B cell (primary cell): ENCODE measurements at regions not wholly inside any gene's neighbourhood (a gene's known extent, or its start where the extent isn't known, plus 50 kb on each side); places are given as distances from the start of the nearest gene placed in this dataset.

Experiments used
- ATAC-seq: fragments of 200-7000 bp; cut with Tn5 transposase; one replicate; pipeline ENCODE4 v1.10.0; 2021; ENCODE audit warnings: low read depth, mild to moderate bottlenecking, moderate number of reproducible peaks, moderate library complexity
- CTCF ChIA-PET: fragments of 350-600 bp; sonication (Branson Sonifier 250); formaldehyde crosslinking; loops from one replicate; lab custom pipeline; 2021; ENCODE audit warnings: antibody characterized with exemption, inconsistent platforms; lab: Charles Lee
- POLR2A ChIA-PET: fragments of 350-600 bp; sonication (Branson Sonifier 250); formaldehyde crosslinking; loops from one replicate; lab custom pipeline; 2021; ENCODE audit warnings: antibody characterized with exemption; lab: Charles Lee
- DNase-seq: peaks from one replicate; pipeline ENCODE4 v3.0.0; 2013
- H2AFZ ChIP-seq: 2 replicates; pipeline ENCODE4 v1.6.1; 2012; ENCODE audit warnings: mild to moderate bottlenecking, low read depth, low read length; ENCODE audit not compliant: insufficient read depth, poor library complexity, severe bottlenecking
- H3K27ac ChIP-seq, 2 donors: 1 replicate in 1 of 2; 2 replicates in 1 of 2; pipeline ENCODE4 v1.5.1; 2012 to 2013; ENCODE audit warnings: low read length in 2 of 2, mild to moderate bottlenecking in 2 of 2, moderate library complexity in 1 of 2
- H3K27me3 ChIP-seq, 4 experiments: fragments of 200-600 bp in 1 of 4; sonication (generic) in 1 of 4; replicated peaks in 1 of 4; 1 replicate in 2 of 4; 2 replicates in 2 of 4; pipeline versions ENCODE4 v1.6.1 to v1.7.0; 2013 to 2016; ENCODE audit warnings: low read length in 3 of 4, mild to moderate bottlenecking in 2 of 4, mixed read lengths in 1 of 4, moderate library complexity in 1 of 4; ENCODE audit not compliant: insufficient read depth in 4 of 4, control insufficient read depth in 3 of 4; ENCODE audit errors: control extremely low read depth in 1 of 4
- H3K36me3 ChIP-seq, 2 experiments: replicated peaks in 1 of 2; 1 replicate in 1 of 2; 2 replicates in 1 of 2; pipeline versions ENCODE4 v1.6.1 to v1.7.1; 2013; ENCODE audit warnings: low read length in 1 of 2; ENCODE audit not compliant: insufficient read depth in 2 of 2, control insufficient read depth in 1 of 2; ENCODE audit errors: control extremely low read depth in 1 of 2, extremely low read depth in 1 of 2
- H3K4me1 ChIP-seq, 2 donors: fragments of 200-600 bp in 1 of 2; sonication (generic) in 1 of 2; 1 replicate in 1 of 2; 2 replicates in 1 of 2; pipeline versions ENCODE4 v1.5.1 to v1.6.1; 2013 to 2017; ENCODE audit warnings: low read length in 2 of 2; ENCODE audit not compliant: control insufficient read depth in 2 of 2, insufficient read depth in 2 of 2
- H3K4me2 ChIP-seq: replicated peaks from 2 replicates; pipeline ENCODE3; 2012; ENCODE audit warnings: mild to moderate bottlenecking, low read depth, low read length; ENCODE audit not compliant: poor library complexity, severe bottlenecking
- H3K4me3 ChIP-seq, 5 experiments: fragments of 200-600 bp in 1 of 5; sonication (generic) in 1 of 5; 1 replicate in 3 of 5; 2 replicates in 2 of 5; pipeline versions ENCODE4 v1.5.1 to v1.7.0; 2011 to 2016; ENCODE audit warnings: low read length in 4 of 5, mild to moderate bottlenecking in 4 of 5, low read depth in 2 of 5, control low read depth in 1 of 5, moderate library complexity in 1 of 5; ENCODE audit not compliant: insufficient read depth in 1 of 5; ENCODE audit errors: control extremely low read depth in 1 of 5, extremely low read depth in 1 of 5
- H3K79me2 ChIP-seq: fragments of 200-600 bp; sonication (generic); one replicate; pipeline ENCODE4 v1.6.0; 2016; ENCODE audit warnings: low read length; ENCODE audit not compliant: control insufficient read depth, insufficient read depth
- H3K9ac ChIP-seq: fragments of 200-600 bp; sonication (generic); 2 replicates; pipeline ENCODE4 v1.6.1; 2017; ENCODE audit warnings: mild to moderate bottlenecking, low read length, moderate library complexity
- H3K9me3 ChIP-seq, 3 donors: one replicate each; pipeline versions ENCODE4 v1.6.1 to v1.7.1; 2013; ENCODE audit warnings: low read length in 2 of 3; ENCODE audit not compliant: control insufficient read depth in 2 of 3, insufficient read depth in 1 of 3; ENCODE audit errors: control extremely low read depth in 1 of 3
- H4K20me1 ChIP-seq: 2 replicates; pipeline ENCODE4 v1.6.0; 2012; ENCODE audit warnings: mild to moderate bottlenecking, low read length; ENCODE audit not compliant: insufficient read depth, control insufficient read depth, poor library complexity, severe bottlenecking
- H3K27ac Mint-ChIP-seq: one replicate; pipeline ENCODE4 v1.8.0; 2021; ENCODE audit warnings: mixed read lengths
- H3K27me3 Mint-ChIP-seq: one replicate; pipeline ENCODE4 v1.8.0; 2021; ENCODE audit warnings: mixed read lengths
- H3K4me1 Mint-ChIP-seq: one replicate; pipeline ENCODE4 v1.8.0; 2021; ENCODE audit warnings: mixed read lengths
- H3K4me3 Mint-ChIP-seq: one replicate; pipeline ENCODE4 v1.8.0; 2021; ENCODE audit warnings: mixed read lengths
- H3K9me3 Mint-ChIP-seq: one replicate; pipeline ENCODE4 v1.8.0; 2022; ENCODE audit warnings: mixed read lengths; ENCODE audit not compliant: insufficient read depth
- EZH2 ChIP-seq: IDR thresholded peaks from 2 replicates; pipeline ENCODE4 v1.6.1; 2012; ENCODE audit warnings: borderline replicate concordance, low read depth, mild to moderate bottlenecking, moderate library complexity, low read length; ENCODE audit not compliant: insufficient read depth, poor library complexity, severe bottlenecking
- WGBS: methylation state at CpG from one replicate; pipeline ENCODE4 v1.1.5; 2013; ENCODE audit warnings: missing lambda C conversion rate; ENCODE audit not compliant: insufficient coverage; 5-methylcytosine and 5-hydroxymethylcytosine counted together
- intact Hi-C: fragments of 100-400 bp; cut with micrococcal nuclease; formaldehyde crosslinking; loops from one replicate; pipeline ENCODE4 v1.10.0; 2022
- TF ChIP-seq, protein P1 (sequence below): fragments of 200-600 bp; IDR thresholded peaks from one replicate; pipeline ENCODE4 v1.8.0; 2022; ENCODE audit warnings: antibody characterized with exemption, mild to moderate bottlenecking

DNA sequence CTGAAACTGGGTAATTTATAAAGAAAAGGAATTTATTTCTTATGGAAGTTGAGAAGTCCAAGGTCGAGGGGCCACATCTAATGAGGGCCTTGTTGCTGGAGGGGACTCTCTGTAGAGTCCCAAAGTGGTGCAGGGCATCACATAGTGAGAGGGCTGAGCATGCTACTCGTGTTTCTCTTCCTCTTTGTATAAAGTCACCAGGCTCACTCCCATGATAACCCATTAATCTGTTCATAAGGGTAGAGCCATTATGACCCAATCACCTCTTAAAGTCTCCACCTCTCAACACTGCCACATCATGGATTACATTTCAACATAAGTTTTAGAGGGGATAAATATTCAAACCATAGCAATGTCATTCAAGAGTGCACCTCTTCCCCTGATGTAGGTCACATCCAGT is 79.1 kb upstream of the ATP2B1 start:
- Histone ChIP-seq H3K9ac (no peak overlapping the region), H3K79me2 (no peaks in the 10 kb centered on the region), H3K4me1 (peaks cover 17 to 21% of the 10 kb centered on the region in 2 donors), H4K20me1 (no peaks in the 10 kb centered on the region), H2AFZ (no peak overlapping the region), H3K4me3 (no peak overlapping the region), H3K36me3 (no peaks in the 10 kb centered on the region), H3K27me3 (no peaks in the 10 kb centered on the region), H3K4me2 (no peak overlapping the region), H3K27ac (no peak overlapping the region), H3K9me3 (peaks cover 0 to 28% (median 17%) of the 10 kb centered on the region in 3 donors)
- Mint-ChIP-seq H3K27me3 (no peaks in the 10 kb centered on the region), H3K27ac (no peak overlapping the region), H3K9me3 (peaks cover 4% of the 10 kb centered on the region), H3K4me1 (peaks cover 38% of the 10 kb centered on the region), H3K4me3 (no peak overlapping the region)
- WGBS = 70% methylated on average over 2 of the region's 2 CpGs
- no peak for DNase-seq
- intact Hi-C loops = loop anchor here (2.0 kb wide), 1 partner anchor 27 kb away; no protein-coding TSS in a partner anchor
- TF ChIP-seq, protein P1, sequence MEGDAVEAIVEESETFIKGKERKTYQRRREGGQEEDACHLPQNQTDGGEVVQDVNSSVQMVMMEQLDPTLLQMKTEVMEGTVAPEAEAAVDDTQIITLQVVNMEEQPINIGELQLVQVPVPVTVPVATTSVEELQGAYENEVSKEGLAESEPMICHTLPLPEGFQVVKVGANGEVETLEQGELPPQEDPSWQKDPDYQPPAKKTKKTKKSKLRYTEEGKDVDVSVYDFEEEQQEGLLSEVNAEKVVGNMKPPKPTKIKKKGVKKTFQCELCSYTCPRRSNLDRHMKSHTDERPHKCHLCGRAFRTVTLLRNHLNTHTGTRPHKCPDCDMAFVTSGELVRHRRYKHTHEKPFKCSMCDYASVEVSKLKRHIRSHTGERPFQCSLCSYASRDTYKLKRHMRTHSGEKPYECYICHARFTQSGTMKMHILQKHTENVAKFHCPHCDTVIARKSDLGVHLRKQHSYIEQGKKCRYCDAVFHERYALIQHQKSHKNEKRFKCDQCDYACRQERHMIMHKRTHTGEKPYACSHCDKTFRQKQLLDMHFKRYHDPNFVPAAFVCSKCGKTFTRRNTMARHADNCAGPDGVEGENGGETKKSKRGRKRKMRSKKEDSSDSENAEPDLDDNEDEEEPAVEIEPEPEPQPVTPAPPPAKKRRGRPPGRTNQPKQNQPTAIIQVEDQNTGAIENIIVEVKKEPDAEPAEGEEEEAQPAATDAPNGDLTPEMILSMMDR = no peak
- TF ChIP-seq EZH2 = no peak
- POLR2A ChIA-PET = no interaction called here
- CTCF ChIA-PET = no interaction called here
- ATAC-seq = no peak

DNA sequence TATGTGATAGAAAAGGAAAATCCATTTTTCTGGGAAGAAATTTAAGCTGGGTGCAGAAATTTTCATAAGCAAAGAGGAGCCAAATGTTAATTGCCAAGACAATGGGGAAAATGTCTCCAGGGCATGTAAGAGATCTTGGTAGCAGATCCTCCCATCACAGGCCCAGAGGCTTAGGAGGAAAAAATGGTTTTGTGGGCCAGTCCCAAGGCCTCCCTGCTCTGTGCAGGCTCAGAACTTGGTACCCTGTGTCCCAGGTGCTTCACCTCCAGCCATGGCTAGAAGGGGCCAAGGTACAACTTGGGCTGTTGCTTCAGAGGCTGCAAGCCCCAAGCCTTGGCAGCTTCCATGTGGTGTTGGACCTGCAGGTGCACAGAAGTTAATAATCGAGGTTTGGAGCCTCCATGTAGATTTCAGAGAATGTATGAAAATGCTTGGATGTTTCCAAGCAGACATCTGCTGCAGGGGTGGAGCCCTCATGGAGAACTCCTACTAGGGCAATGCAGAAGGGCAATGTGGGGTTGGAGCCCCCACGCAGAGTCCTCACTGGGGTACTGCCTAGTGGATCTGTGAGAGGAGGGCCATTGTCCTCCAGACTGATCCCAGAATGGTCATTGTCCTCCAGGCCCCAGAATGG is 77.7 kb upstream of the ATP2B1 start:
- no peak overlapping the region for H3K4me2 ChIP-seq
- no peak overlapping the region for H3K9ac ChIP-seq
- H3K9me3 ChIP-seq = peaks cover 0 to 28% (median 17%) of the 10 kb centered on the region in 3 donors
- CTCF ChIA-PET = no interaction called here
- DNase-seq (no peak), ATAC-seq (no peak)
- POLR2A ChIA-PET = no interaction called here
- intact Hi-C loops = no loop called here
- H3K36me3 ChIP-seq = no peaks in the 10 kb centered on the region
- no peak overlapping the region for H2AFZ ChIP-seq
- no peak overlapping the region for H3K4me3 Mint-ChIP-seq
- H3K4me3 ChIP-seq = no peak overlapping the region
- no peak overlapping the region for H3K27ac ChIP-seq
- no peak overlapping the region for H3K27ac Mint-ChIP-seq
- TF ChIP-seq EZH2 = no peak
- TF ChIP-seq, protein P1 = no peak
- no peaks in the 10 kb centered on the region for H3K27me3 ChIP-seq
- WGBS = 97% methylated on average over 2 of the region's 2 CpGs
- H3K4me1 ChIP-seq = peaks cover 17 to 21% of the 10 kb centered on the region in 2 donors
- peaks cover 40% of the 10 kb centered on the region for H3K4me1 Mint-ChIP-seq
- no peaks in the 10 kb centered on the region for H4K20me1 ChIP-seq
- peaks cover 4% of the 10 kb centered on the region for H3K9me3 Mint-ChIP-seq
- H3K79me2 ChIP-seq = no peaks in the 10 kb centered on the region
- H3K27me3 Mint-ChIP-seq = no peaks in the 10 kb centered on the region
